ENCODE measurements at regions not wholly inside any gene's neighbourhood (a gene's known extent, or its start where the extent isn't known, plus 50 kb on each side); places are given as distances from the start of the nearest gene placed in this dataset.

GRCh38 chrX:115895678-115896329 lies 274.7 kb upstream of the AGTR2 start:
- TF ChIP-seq TAF1 (IDR thresholded peaks at IDR 0.05; ENCODE audit: low read depth) (no peak), REST (IDR thresholded peaks at IDR 0.05; ENCODE audit: low read depth) (no peak), NFIC (IDR thresholded peaks at IDR 0.05) (no peak), USF1 (IDR thresholded peaks at IDR 0.05) (no peak), ZBTB7A (IDR thresholded peaks at IDR 0.05; ENCODE audit: low read depth) (no peak), YY1 (IDR thresholded peaks at IDR 0.05; ENCODE audit: low read depth) (no peak), FOXM1 (IDR thresholded peaks at IDR 0.05; ENCODE audit: borderline replicate concordance, low read depth) (no peak), MAX (IDR thresholded peaks at IDR 0.05) (no peak), CEBPB (IDR thresholded peaks at IDR 0.05) (no peak), RAD21 (IDR thresholded peaks at IDR 0.05; ENCODE audit: low read depth) (no peak), EGR1 (IDR thresholded peaks at IDR 0.05) (no peak), CREB1 (IDR thresholded peaks at IDR 0.05; ENCODE audit: low read depth) (no peak), TEAD4 (IDR thresholded peaks at IDR 0.05) (no peak), EP300 (IDR thresholded peaks at IDR 0.05; ENCODE audit: borderline replicate concordance) (no peak), TCF12 (IDR thresholded peaks at IDR 0.05; ENCODE audit: low read depth) (no peak)

- TF ChIP-seq YY1 (IDR thresholded peaks at IDR 0.05; ENCODE audit: low read depth) (no peak), FOXM1 (IDR thresholded peaks at IDR 0.05; ENCODE audit: borderline replicate concordance, low read depth) (no peak), CREB1 (IDR thresholded peaks at IDR 0.05; ENCODE audit: low read depth) (no peak), ZBTB7A (IDR thresholded peaks at IDR 0.05; ENCODE audit: low read depth) (no peak), RAD21 (IDR thresholded peaks at IDR 0.05; ENCODE audit: low read depth) (no peak), REST (IDR thresholded peaks at IDR 0.05; ENCODE audit: low read depth) (no peak)
These were observed 274.2 kb upstream of the AGTR2 start for GRCh38 chrX:115896362-115896761.

- TF ChIP-seq TEAD4 (IDR thresholded peaks at IDR 0.05), result no peak
- TF ChIP-seq NFIC (IDR thresholded peaks at IDR 0.05), result no peak
- no peak for TF ChIP-seq USF1 (IDR thresholded peaks at IDR 0.05)
- no peak for TF ChIP-seq CREB1 (IDR thresholded peaks at IDR 0.05; ENCODE audit: low read depth)
- TF ChIP-seq FOXM1 (IDR thresholded peaks at IDR 0.05; ENCODE audit: borderline replicate concordance, low read depth), result no peak
- TF ChIP-seq TCF12 (IDR thresholded peaks at IDR 0.05; ENCODE audit: low read depth), result no peak
- TF ChIP-seq CEBPB (IDR thresholded peaks at IDR 0.05), result no peak
- no peak for TF ChIP-seq RAD21 (IDR thresholded peaks at IDR 0.05; ENCODE audit: low read depth)
- TF ChIP-seq REST (IDR thresholded peaks at IDR 0.05; ENCODE audit: low read depth), result no peak
- TF ChIP-seq YY1 (IDR thresholded peaks at IDR 0.05; ENCODE audit: low read depth), result no peak
- no peak for TF ChIP-seq MAX (IDR thresholded peaks at IDR 0.05)
- TF ChIP-seq EGR1 (IDR thresholded peaks at IDR 0.05), result no peak
- TF ChIP-seq ZBTB7A (IDR thresholded peaks at IDR 0.05; ENCODE audit: low read depth), result no peak
- no peak for TF ChIP-seq TAF1 (IDR thresholded peaks at IDR 0.05; ENCODE audit: low read depth)
- no peak for TF ChIP-seq EP300 (IDR thresholded peaks at IDR 0.05; ENCODE audit: borderline replicate concordance)
These were observed 272.6 kb upstream of the AGTR2 start for GRCh38 chrX:115897956-115898355.

- TF ChIP-seq YY1 (IDR thresholded peaks at IDR 0.05; ENCODE audit: low read depth) (peak; percentile 73), RAD21 (IDR thresholded peaks at IDR 0.05; ENCODE audit: low read depth) (peak; percentile 87), NFIC (IDR thresholded peaks at IDR 0.05) (no peak)
These were observed 272.1 kb upstream of the AGTR2 start for GRCh38 chrX:115898382-115899001.
